Endothelial cell of umbilical vein (primary cell): ENCODE measurements at regions not wholly inside any gene's neighbourhood (a gene's known extent, or its start where the extent isn't known, plus 50 kb on each side); places are given as distances from the start of the nearest gene placed in this dataset.

Experiments used
- CTCF ChIP-seq, 2 donors: IDR thresholded peaks; 1 replicate in 1 of 2; 2 replicates in 1 of 2; pipeline ENCODE4 v1.5.1; 2011; ENCODE audit warnings: low read length in 2 of 2, mild to moderate bottlenecking in 2 of 2, moderate library complexity in 2 of 2, control low read depth in 1 of 2, inconsistent platforms in 1 of 2, low read depth in 1 of 2; ENCODE audit not compliant: insufficient read depth in 1 of 2; ENCODE audit errors: extremely low read depth in 1 of 2
- EZH2 ChIP-seq: IDR thresholded peaks from 2 replicates; pipeline ENCODE4 v1.6.1; 2012; ENCODE audit warnings: borderline replicate concordance, low read depth, mild to moderate bottlenecking, moderate library complexity, low read length, inconsistent platforms; ENCODE audit not compliant: severe bottlenecking
- FOS ChIP-seq: IDR thresholded peaks from 2 replicates; pipeline ENCODE4 v1.6.1; 2011; ENCODE audit warnings: mild to moderate bottlenecking, low read length, moderate library complexity, borderline replicate concordance; ENCODE audit not compliant: insufficient read depth
- JUN ChIP-seq: IDR thresholded peaks from 2 replicates; pipeline ENCODE4 v1.6.1; 2011; ENCODE audit warnings: borderline replicate concordance, low read depth; ENCODE audit not compliant: insufficient read length, insufficient read depth
- MYC ChIP-seq: IDR thresholded peaks from one replicate; pipeline ENCODE4 v1.6.1; 2011; ENCODE audit warnings: mild to moderate bottlenecking, low read depth, low read length
- POLR2A ChIP-seq: IDR thresholded peaks from 2 replicates; pipeline ENCODE4 v1.6.1; 2012; ENCODE audit warnings: low read depth, mild to moderate bottlenecking, control low read depth, low read length
- POLR2AphosphoS5 ChIP-seq: IDR thresholded peaks from 2 replicates; pipeline ENCODE4 v1.6.1; 2012; ENCODE audit warnings: low read depth, mild to moderate bottlenecking, control low read depth, low read length, moderate library complexity; ENCODE audit not compliant: insufficient read depth

GRCh38 chr10:78225594-78225993 is 191.9 kb downstream of the RPS24 start:
- TF ChIP-seq CTCF (IDR thresholded peaks at IDR 0.05; ENCODE audit: extremely low read depth in 1 of 2, insufficient read depth in 1 of 2, low read depth in 1 of 2, low read length in 2 of 2) (no peak), POLR2AphosphoS5 (no peak), POLR2A (no peak), FOS (no peak), EZH2 (no peak), MYC (no peak), JUN (no peak)
